ENCODE measurements at regions not wholly inside any gene's neighbourhood (a gene's known extent, or its start where the extent isn't known, plus 50 kb on each side); places are given as distances from the start of the nearest gene placed in this dataset.

GRCh38 chr6:3551716-3552511, 95.1 kb upstream of the SLC22A23 start:
- Histone ChIP-seq H3K27me3 (no peaks in the 10 kb centered on the region), H3K4me1 (ENCODE audit: low read depth) (no peaks in the 10 kb centered on the region), H3K27ac (no peak overlapping the region), H3K9me3 (ENCODE audit: low read depth) (no peaks in the 10 kb centered on the region), H3K4me3 (no peak overlapping the region), H3K36me3 (no peaks in the 10 kb centered on the region)
- no peak for DNase-seq (ENCODE audit: low read depth in 1 of 2, low spot score in 1 of 2)
- no peak for TF ChIP-seq CTCF (IDR thresholded peaks at IDR 0.05; ENCODE audit: low read depth, low read length)

- TF ChIP-seq CTCF (IDR thresholded peaks at IDR 0.05; ENCODE audit: low read depth, low read length), result no peak
- DNase-seq (ENCODE audit: low read depth in 1 of 2, low spot score in 1 of 2), result no peak
- Histone ChIP-seq H3K27me3 (no peaks in the 10 kb centered on the region), H3K4me1 (ENCODE audit: low read depth) (no peaks in the 10 kb centered on the region), H3K36me3 (no peaks in the 10 kb centered on the region), H3K4me3 (no peak overlapping the region), H3K27ac (no peak overlapping the region), H3K9me3 (ENCODE audit: low read depth) (no peaks in the 10 kb centered on the region)
These were observed 92.6 kb upstream of the SLC22A23 start for GRCh38 chr6:3549314-3549940.

- Histone ChIP-seq H3K27ac (no peak overlapping the region), H3K27me3 (no peaks in the 10 kb centered on the region), H3K9me3 (ENCODE audit: low read depth) (no peaks in the 10 kb centered on the region), H3K4me3 (no peak overlapping the region), H3K4me1 (ENCODE audit: low read depth) (no peaks in the 10 kb centered on the region), H3K36me3 (no peaks in the 10 kb centered on the region)
- no peak for DNase-seq (ENCODE audit: low read depth in 1 of 2, low spot score in 1 of 2)
- no peak for TF ChIP-seq CTCF (IDR thresholded peaks at IDR 0.05; ENCODE audit: low read depth, low read length)
These were observed 89.3 kb upstream of the SLC22A23 start for GRCh38 chr6:3546121-3546520.

GRCh38 chr6:3545156-3545555, 88.3 kb upstream of the SLC22A23 start:
- no peaks in the 10 kb centered on the region for H3K36me3 ChIP-seq
- no peaks in the 10 kb centered on the region for H3K4me1 ChIP-seq (ENCODE audit: low read depth)
- H3K9me3 ChIP-seq (ENCODE audit: low read depth), result no peaks in the 10 kb centered on the region
- DNase-seq (ENCODE audit: low read depth in 1 of 2, low spot score in 1 of 2), result no peak
- TF ChIP-seq CTCF (IDR thresholded peaks at IDR 0.05; ENCODE audit: low read depth, low read length), result no peak
- no peak overlapping the region for H3K4me3 ChIP-seq
- H3K27me3 ChIP-seq, result no peaks in the 10 kb centered on the region
- no peak overlapping the region for H3K27ac ChIP-seq

- no peak for TF ChIP-seq CTCF (IDR thresholded peaks at IDR 0.05; ENCODE audit: low read depth, low read length)
These were observed 85.3 kb upstream of the SLC22A23 start for GRCh38 chr6:3542032-3542640.

More at GRCh38 chr6:3542032-3542640, 85.3 kb upstream of the SLC22A23 start:
- Histone ChIP-seq H3K4me1 (ENCODE audit: low read depth) (peaks cover 3% of the 10 kb centered on the region), H3K4me3 (no peak overlapping the region), H3K36me3 (no peaks in the 10 kb centered on the region), H3K27ac (no peak overlapping the region), H3K27me3 (no peaks in the 10 kb centered on the region), H3K9me3 (ENCODE audit: low read depth) (no peaks in the 10 kb centered on the region)
- DNase-seq (ENCODE audit: low read depth in 1 of 2, low spot score in 1 of 2), result no peak
